GM12892 (cell line): ENCODE measurements at regions not wholly inside any gene's neighbourhood (a gene's known extent, or its start where the extent isn't known, plus 50 kb on each side); places are given as distances from the start of the nearest gene placed in this dataset.

ENCODE experiments used
- POLR2A ChIP-seq: IDR thresholded peaks from 2 replicates; pipeline ENCODE4 v1.6.1; 2011; ENCODE audit warnings: low read depth, low read length, control low read depth
- POLR2AphosphoS5 ChIP-seq: IDR thresholded peaks from 2 replicates; pipeline ENCODE4 v1.6.1; 2011; ENCODE audit warnings: low read depth, low read length, control low read depth
- TAF1 ChIP-seq: IDR thresholded peaks from 2 replicates; pipeline ENCODE4 v1.6.1; 2011; ENCODE audit warnings: low read depth, mild to moderate bottlenecking, control low read depth, low read length, borderline replicate concordance

GRCh38 chr6:106858653-106859092 lies 115.9 kb downstream of the CD24 start:
- no peak for TF ChIP-seq POLR2A
- no peak for TF ChIP-seq POLR2AphosphoS5
- TF ChIP-seq TAF1: no peak
